Neural cell (in vitro differentiated cells): ENCODE measurements at regions not wholly inside any gene's neighbourhood (a gene's known extent, or its start where the extent isn't known, plus 50 kb on each side); places are given as distances from the start of the nearest gene placed in this dataset.

Experiments used
- EP300 ChIP-seq: fragments of 450-650 bp; conservative IDR thresholded peaks from 2 replicates; pipeline ENCODE4 v1.6.1; 2014; ENCODE audit warnings: antibody characterized with exemption, mild to moderate bottlenecking, moderate library complexity; ENCODE audit not compliant: poor library complexity, severe bottlenecking
- EZH2 ChIP-seq: fragments of 200-600, 300-800 bp; shearing (Covaris generic), sonication (generic); IDR thresholded peaks from 2 replicates; pipeline ENCODE4 v1.6.1; 2014; ENCODE audit warnings: antibody characterized with exemption, low read length, borderline replicate concordance, mild to moderate bottlenecking; ENCODE audit not compliant: insufficient read depth, poor library complexity, severe bottlenecking
- MXI1 ChIP-seq: fragments of 450-650 bp; conservative IDR thresholded peaks from 2 replicates; pipeline ENCODE4 v1.6.1; 2014; ENCODE audit warnings: antibody characterized with exemption, mild to moderate bottlenecking; ENCODE audit not compliant: poor library complexity, severe bottlenecking
- RAD21 ChIP-seq: fragments of 450-650 bp; conservative IDR thresholded peaks from 2 replicates; pipeline ENCODE4 v1.6.1; 2014; ENCODE audit warnings: antibody characterized with exemption, mild to moderate bottlenecking, moderate library complexity
- TF ChIP-seq, protein P1 (sequence below): fragments of 450-650 bp; IDR thresholded peaks from 2 replicates; pipeline ENCODE4 v1.5.1; 2014; ENCODE audit warnings: antibody characterized with exemption, mild to moderate bottlenecking, moderate library complexity; ENCODE audit not compliant: poor library complexity, severe bottlenecking

GRCh38 chr4:148881860-148882643, 439.8 kb upstream of the NR3C2 start:
- TF ChIP-seq, protein P1, sequence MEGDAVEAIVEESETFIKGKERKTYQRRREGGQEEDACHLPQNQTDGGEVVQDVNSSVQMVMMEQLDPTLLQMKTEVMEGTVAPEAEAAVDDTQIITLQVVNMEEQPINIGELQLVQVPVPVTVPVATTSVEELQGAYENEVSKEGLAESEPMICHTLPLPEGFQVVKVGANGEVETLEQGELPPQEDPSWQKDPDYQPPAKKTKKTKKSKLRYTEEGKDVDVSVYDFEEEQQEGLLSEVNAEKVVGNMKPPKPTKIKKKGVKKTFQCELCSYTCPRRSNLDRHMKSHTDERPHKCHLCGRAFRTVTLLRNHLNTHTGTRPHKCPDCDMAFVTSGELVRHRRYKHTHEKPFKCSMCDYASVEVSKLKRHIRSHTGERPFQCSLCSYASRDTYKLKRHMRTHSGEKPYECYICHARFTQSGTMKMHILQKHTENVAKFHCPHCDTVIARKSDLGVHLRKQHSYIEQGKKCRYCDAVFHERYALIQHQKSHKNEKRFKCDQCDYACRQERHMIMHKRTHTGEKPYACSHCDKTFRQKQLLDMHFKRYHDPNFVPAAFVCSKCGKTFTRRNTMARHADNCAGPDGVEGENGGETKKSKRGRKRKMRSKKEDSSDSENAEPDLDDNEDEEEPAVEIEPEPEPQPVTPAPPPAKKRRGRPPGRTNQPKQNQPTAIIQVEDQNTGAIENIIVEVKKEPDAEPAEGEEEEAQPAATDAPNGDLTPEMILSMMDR: no peak
- no peak for TF ChIP-seq EP300
- TF ChIP-seq RAD21: no peak
- TF ChIP-seq MXI1: no peak
- TF ChIP-seq EZH2: no peak
